ENCODE measurements at regions not wholly inside any gene's neighbourhood (a gene's known extent, or its start where the extent isn't known, plus 50 kb on each side); places are given as distances from the start of the nearest gene placed in this dataset.

- no peak for DNase-seq (ENCODE audit: low read depth)
- Histone ChIP-seq H3K4me3 (ENCODE audit: low read depth, low read length) (no peak overlapping the region), H3K36me3 (ENCODE audit: control insufficient read depth, insufficient read depth, low read length) (no peaks in the 10 kb centered on the region), H3K27me3 (ENCODE audit: control insufficient read depth, insufficient read depth, low read length) (peaks cover 5% of the 10 kb centered on the region)
- FAIRE-seq: no peak
- no peak for TF ChIP-seq CTCF (IDR thresholded peaks at IDR 0.05; ENCODE audit: insufficient read depth, low read length, severe bottlenecking)
Measured at GRCh38 chr1:201655910-201656309, 117.0 kb downstream of the NAV1 start.

GRCh38 chr1:201656311-201657032 lies 117.5 kb downstream of the NAV1 start:
- no peak for TF ChIP-seq CTCF (IDR thresholded peaks at IDR 0.05; ENCODE audit: insufficient read depth, low read length, severe bottlenecking)
- Histone ChIP-seq H3K36me3 (ENCODE audit: control insufficient read depth, insufficient read depth, low read length) (no peaks in the 10 kb centered on the region), H3K4me3 (ENCODE audit: low read depth, low read length) (no peak overlapping the region), H3K27me3 (ENCODE audit: control insufficient read depth, insufficient read depth, low read length) (peaks cover 3% of the 10 kb centered on the region)
- FAIRE-seq (no peak), DNase-seq (ENCODE audit: low read depth) (no peak)

- no peak for TF ChIP-seq CTCF (IDR thresholded peaks at IDR 0.05; ENCODE audit: insufficient read depth, low read length, severe bottlenecking)
- Histone ChIP-seq H3K36me3 (ENCODE audit: control insufficient read depth, insufficient read depth, low read length) (no peaks in the 10 kb centered on the region), H3K4me3 (ENCODE audit: low read depth, low read length) (no peak overlapping the region), H3K27me3 (ENCODE audit: control insufficient read depth, insufficient read depth, low read length) (no peaks in the 10 kb centered on the region)
- FAIRE-seq (no peak), DNase-seq (ENCODE audit: low read depth) (no peak)
Measured at GRCh38 chr1:201659572-201659971, 120.6 kb downstream of the NAV1 start.

- no peak overlapping the region for H3K4me3 ChIP-seq (ENCODE audit: low read depth, low read length)
- FAIRE-seq (peak; percentile 23), DNase-seq (ENCODE audit: low read depth) (no peak)
- H3K27me3 ChIP-seq (ENCODE audit: control insufficient read depth, insufficient read depth, low read length): no peaks in the 10 kb centered on the region
- no peak for TF ChIP-seq CTCF (IDR thresholded peaks at IDR 0.05; ENCODE audit: insufficient read depth, low read length, severe bottlenecking)
- H3K36me3 ChIP-seq (ENCODE audit: control insufficient read depth, insufficient read depth, low read length): no peaks in the 10 kb centered on the region
Measured at GRCh38 chr1:201660931-201661822, 122.2 kb downstream of the NAV1 start.

- DNase-seq (ENCODE audit: low read depth) (no peak), FAIRE-seq (no peak)
- Histone ChIP-seq H3K27me3 (ENCODE audit: control insufficient read depth, insufficient read depth, low read length) (no peaks in the 10 kb centered on the region), H3K4me3 (ENCODE audit: low read depth, low read length) (no peak overlapping the region), H3K36me3 (ENCODE audit: control insufficient read depth, insufficient read depth, low read length) (no peaks in the 10 kb centered on the region)
- no peak for TF ChIP-seq CTCF (IDR thresholded peaks at IDR 0.05; ENCODE audit: insufficient read depth, low read length, severe bottlenecking)
Measured at GRCh38 chr1:201661823-201662359, 123.0 kb downstream of the NAV1 start.
